ENCODE measurements at regions not wholly inside any gene's neighbourhood (a gene's known extent, or its start where the extent isn't known, plus 50 kb on each side); places are given as distances from the start of the nearest gene placed in this dataset.

DNA sequence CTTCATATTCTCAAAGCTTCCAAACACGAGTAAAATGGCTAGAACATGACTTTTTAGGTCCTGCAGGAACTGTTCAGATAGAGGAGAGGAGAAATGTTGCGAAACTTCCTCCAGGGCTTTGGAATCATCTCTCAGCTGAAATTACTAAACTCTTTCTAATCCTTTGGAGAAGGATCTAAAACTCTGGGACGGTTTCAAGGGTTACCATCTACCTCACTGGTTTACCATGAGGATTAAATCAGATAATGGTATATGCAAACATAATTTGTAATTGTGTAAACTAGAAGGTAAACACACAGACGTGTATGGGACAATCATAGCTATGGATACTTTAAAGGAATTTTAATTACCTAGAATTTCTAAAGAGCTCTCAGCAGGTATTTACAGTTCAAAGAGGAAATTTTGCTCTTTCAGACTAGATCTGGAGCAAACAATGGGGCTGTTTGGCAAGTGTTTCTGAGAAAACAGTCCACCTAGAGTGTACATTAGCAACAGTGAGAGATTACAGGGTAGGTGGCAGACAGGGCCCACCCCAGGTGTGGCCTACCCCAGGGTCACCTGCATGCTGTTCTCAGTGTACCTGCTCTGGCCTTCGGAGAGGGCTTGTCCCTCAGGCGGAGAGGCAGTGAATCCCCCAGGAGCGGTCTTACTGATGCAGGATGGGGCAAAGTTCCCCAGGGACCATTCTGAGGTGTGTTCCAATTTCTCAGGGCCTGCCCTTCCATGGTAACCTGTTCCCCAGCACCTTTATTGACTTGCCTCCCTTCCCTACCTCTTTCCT, 124.7 kb upstream of the MAX start (continued):
- TF ChIP-seq ZBED4 (CRISPR knock-in tag; IDR thresholded peaks at IDR 0.05; ENCODE audit: borderline replicate concordance): no peak
- TF ChIP-seq SNAPC2 (CRISPR knock-in tag; IDR thresholded peaks at IDR 0.05): no peak
- TF ChIP-seq YEATS2 (CRISPR knock-in tag; IDR thresholded peaks at IDR 0.05; ENCODE audit: borderline replicate concordance): no peak
- no peak for TF ChIP-seq HNRNPH1 (optimal IDR thresholded peaks at IDR 0.05; ENCODE audit: low read depth, low read length)
- TF ChIP-seq ZNF788 (CRISPR knock-in tag; IDR thresholded peaks at IDR 0.05; ENCODE audit: borderline replicate concordance): no peak
- TF ChIP-seq RNF219 (CRISPR knock-in tag; IDR thresholded peaks at IDR 0.05): no peak
- TF ChIP-seq, protein P1, sequence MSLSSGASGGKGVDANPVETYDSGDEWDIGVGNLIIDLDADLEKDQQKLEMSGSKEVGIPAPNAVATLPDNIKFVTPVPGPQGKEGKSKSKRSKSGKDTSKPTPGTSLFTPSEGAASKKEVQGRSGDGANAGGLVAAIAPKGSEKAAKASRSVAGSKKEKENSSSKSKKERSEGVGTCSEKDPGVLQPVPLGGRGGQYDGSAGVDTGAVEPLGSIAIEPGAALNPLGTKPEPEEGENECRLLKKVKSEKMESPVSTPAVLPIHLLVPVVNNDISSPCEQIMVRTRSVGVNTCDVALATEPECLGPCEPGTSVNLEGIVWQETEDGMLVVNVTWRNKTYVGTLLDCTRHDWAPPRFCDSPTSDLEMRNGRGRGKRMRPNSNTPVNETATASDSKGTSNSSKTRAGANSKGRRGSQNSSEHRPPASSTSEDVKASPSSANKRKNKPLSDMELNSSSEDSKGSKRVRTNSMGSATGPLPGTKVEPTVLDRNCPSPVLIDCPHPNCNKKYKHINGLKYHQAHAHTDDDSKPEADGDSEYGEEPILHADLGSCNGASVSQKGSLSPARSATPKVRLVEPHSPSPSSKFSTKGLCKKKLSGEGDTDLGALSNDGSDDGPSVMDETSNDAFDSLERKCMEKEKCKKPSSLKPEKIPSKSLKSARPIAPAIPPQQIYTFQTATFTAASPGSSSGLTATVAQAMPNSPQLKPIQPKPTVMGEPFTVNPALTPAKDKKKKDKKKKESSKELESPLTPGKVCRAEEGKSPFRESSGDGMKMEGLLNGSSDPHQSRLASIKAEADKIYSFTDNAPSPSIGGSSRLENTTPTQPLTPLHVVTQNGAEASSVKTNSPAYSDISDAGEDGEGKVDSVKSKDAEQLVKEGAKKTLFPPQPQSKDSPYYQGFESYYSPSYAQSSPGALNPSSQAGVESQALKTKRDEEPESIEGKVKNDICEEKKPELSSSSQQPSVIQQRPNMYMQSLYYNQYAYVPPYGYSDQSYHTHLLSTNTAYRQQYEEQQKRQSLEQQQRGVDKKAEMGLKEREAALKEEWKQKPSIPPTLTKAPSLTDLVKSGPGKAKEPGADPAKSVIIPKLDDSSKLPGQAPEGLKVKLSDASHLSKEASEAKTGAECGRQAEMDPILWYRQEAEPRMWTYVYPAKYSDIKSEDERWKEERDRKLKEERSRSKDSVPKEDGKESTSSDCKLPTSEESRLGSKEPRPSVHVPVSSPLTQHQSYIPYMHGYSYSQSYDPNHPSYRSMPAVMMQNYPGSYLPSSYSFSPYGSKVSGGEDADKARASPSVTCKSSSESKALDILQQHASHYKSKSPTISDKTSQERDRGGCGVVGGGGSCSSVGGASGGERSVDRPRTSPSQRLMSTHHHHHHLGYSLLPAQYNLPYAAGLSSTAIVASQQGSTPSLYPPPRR (CRISPR knock-in tag; IDR thresholded peaks at IDR 0.05; ENCODE audit: borderline replicate concordance): peak; percentile 99
- no peak for TF ChIP-seq KDM1A (CRISPR knock-in tag; IDR thresholded peaks at IDR 0.05)
- peak; percentile 91 for TF ChIP-seq GATA4 (IDR thresholded peaks at IDR 0.05; ENCODE audit: borderline replicate concordance, low read depth)
- TF ChIP-seq MAFG (CRISPR knock-in tag; IDR thresholded peaks at IDR 0.05): no peak
- no peak for TF ChIP-seq ZNF572 (CRISPR knock-in tag; IDR thresholded peaks at IDR 0.05)
- TF ChIP-seq ATF7 (IDR thresholded peaks at IDR 0.05): peak; percentile 61
- no peak for TF ChIP-seq ATF7 (CRISPR knock-in tag; IDR thresholded peaks at IDR 0.05)
- peak; percentile 61; the same call in 1 of the 2 replicates for TF ChIP-seq ATF1 (CRISPR knock-in tag; IDR thresholded peaks at IDR 0.05)
- TF ChIP-seq MAX (IDR thresholded peaks at IDR 0.05): peak; percentile 51
- TF ChIP-seq ZKSCAN8 (CRISPR knock-in tag; IDR thresholded peaks at IDR 0.05; ENCODE audit: borderline replicate concordance): peak; percentile 92; the same call in 1 of the 2 replicates
- TF ChIP-seq KLF9 (CRISPR knock-in tag; IDR thresholded peaks at IDR 0.05; ENCODE audit: low read depth): no peak
- peak; percentile 95 for TF ChIP-seq CREM (IDR thresholded peaks at IDR 0.05)
- TF ChIP-seq CREM (CRISPR knock-in tag; IDR thresholded peaks at IDR 0.05): no peak
- TF ChIP-seq MBNL3 (CRISPR knock-in tag; conservative IDR thresholded peaks at IDR 0.05): no peak
- TF ChIP-seq ATF7-NPFF (CRISPR knock-in tag; IDR thresholded peaks at IDR 0.05; ENCODE audit: low read depth): no peak
